CD8-positive, alpha-beta memory T cell (primary cell): ENCODE measurements at regions not wholly inside any gene's neighbourhood (a gene's known extent, or its start where the extent isn't known, plus 50 kb on each side); places are given as distances from the start of the nearest gene placed in this dataset.

Experiments used
- CTCF ChIA-PET: fragments of 350-600 bp; sonication (Branson Sonifier 250); formaldehyde crosslinking; loops from one replicate; lab custom pipeline; 2021; ENCODE audit warnings: antibody characterized with exemption; lab: Charles Lee
- POLR2A ChIA-PET: fragments of 350-600 bp; sonication (Branson Sonifier 250); formaldehyde crosslinking; loops from one replicate; lab custom pipeline; 2021; ENCODE audit warnings: antibody characterized with exemption; lab: Charles Lee
- DNase-seq, 5 donors: peaks; one replicate each; pipeline versions ENCODE4 v3.0.0 to v3.0.0-alpha.2; 2020 to 2022; ENCODE audit warnings: mixed read lengths in 1 of 5
- H3K27ac ChIP-seq: one replicate; pipeline ENCODE4 v1.7.0; 2013; ENCODE audit warnings: low read depth, mild to moderate bottlenecking, low read length, moderate library complexity
- H3K27me3 ChIP-seq: 2 replicates; pipeline ENCODE4 v1.7.0; 2013; ENCODE audit warnings: low read length, mild to moderate bottlenecking; ENCODE audit not compliant: insufficient read depth, poor library complexity, severe bottlenecking
- H3K36me3 ChIP-seq: 2 replicates; pipeline ENCODE4 v1.7.0; 2013; ENCODE audit warnings: mild to moderate bottlenecking, low read length, moderate library complexity; ENCODE audit not compliant: insufficient read depth
- H3K4me1 ChIP-seq: 2 replicates; pipeline ENCODE4 v1.7.0; 2013; ENCODE audit warnings: mild to moderate bottlenecking, low read length, moderate library complexity; ENCODE audit not compliant: insufficient read depth
- H3K4me3 ChIP-seq: 2 replicates; pipeline ENCODE4 v1.7.0; 2013; ENCODE audit warnings: mild to moderate bottlenecking, low read length
- H3K9me3 ChIP-seq: 2 replicates; pipeline ENCODE4 v1.7.0; 2013; ENCODE audit warnings: mild to moderate bottlenecking, low read length
- H3K27ac Mint-ChIP-seq, 8 donors: one replicate each; pipeline ENCODE4 v1.8.0; 2020 to 2021; ENCODE audit warnings: mixed read lengths in 8 of 8, mild to moderate bottlenecking in 6 of 8, inconsistent platforms in 3 of 8, moderate library complexity in 3 of 8
- H3K27me3 Mint-ChIP-seq, 2 donors: one replicate each; pipeline ENCODE4 v1.8.0; 2020 to 2021; ENCODE audit warnings: mixed read lengths in 2 of 2, mild to moderate bottlenecking in 1 of 2, moderate library complexity in 1 of 2
- H3K36me3 Mint-ChIP-seq, 3 donors: one replicate each; pipeline ENCODE4 v1.8.0; 2020 to 2021; ENCODE audit warnings: mixed read lengths in 3 of 3, inconsistent platforms in 1 of 3, mild to moderate bottlenecking in 1 of 3
- H3K4me1 Mint-ChIP-seq, 3 donors: one replicate each; pipeline ENCODE4 v1.8.0; 2020 to 2021; ENCODE audit warnings: mixed read lengths in 3 of 3, inconsistent platforms in 1 of 3, mild to moderate bottlenecking in 1 of 3
- H3K4me3 Mint-ChIP-seq, 7 donors: one replicate each; pipeline ENCODE4 v1.8.0; 2020 to 2021; ENCODE audit warnings: mixed read lengths in 7 of 7, mild to moderate bottlenecking in 6 of 7, moderate library complexity in 4 of 7, inconsistent platforms in 2 of 7
- H3K9me3 Mint-ChIP-seq, 5 donors: one replicate each; pipeline ENCODE4 v1.8.0; 2020 to 2022; ENCODE audit warnings: mixed read lengths in 5 of 5, mild to moderate bottlenecking in 3 of 5, moderate library complexity in 2 of 5, inconsistent platforms in 1 of 5

DNA sequence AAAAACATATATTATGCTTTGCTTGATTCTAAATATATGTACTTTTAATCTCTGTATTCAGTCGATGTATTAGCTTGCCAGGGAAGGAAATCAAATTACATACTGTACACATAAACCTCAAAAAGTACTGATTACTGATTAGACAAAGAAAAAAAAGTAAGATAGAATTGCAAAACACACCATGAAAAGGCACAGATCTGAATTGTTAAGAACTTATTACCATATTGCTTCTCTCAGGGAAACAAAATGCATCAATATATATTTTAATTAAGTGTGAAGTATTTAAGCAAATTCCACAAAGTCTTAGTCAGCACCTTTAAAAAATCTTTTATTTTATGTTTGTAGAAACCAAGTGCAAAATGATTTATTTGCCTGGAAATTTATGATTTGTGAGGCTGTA is 309.3 kb downstream of the RNF144A start:
- H3K4me3 Mint-ChIP-seq, result no peak overlapping the region
- Histone ChIP-seq H3K4me1 (no peaks in the 10 kb centered on the region), H3K27ac (no peak overlapping the region), H3K4me3 (no peak overlapping the region), H3K36me3 (no peaks in the 10 kb centered on the region), H3K27me3 (no peaks in the 10 kb centered on the region), H3K9me3 (no peaks in the 10 kb centered on the region)
- H3K9me3 Mint-ChIP-seq, result peaks cover 0 to 8% (median 7%) of the 10 kb centered on the region in 5 donors
- H3K4me1 Mint-ChIP-seq, result no peaks in the 10 kb centered on the region
- ChIA-PET CTCF (no interaction called here), POLR2A (no interaction called here)
- H3K27ac Mint-ChIP-seq, result no peak overlapping the region
- peaks cover 0 to 11% (median 0%) of the 10 kb centered on the region in 3 donors for H3K36me3 Mint-ChIP-seq
- H3K27me3 Mint-ChIP-seq, result peaks cover 7 to 13% of the 10 kb centered on the region in 2 donors
- no peak for DNase-seq

DNA sequence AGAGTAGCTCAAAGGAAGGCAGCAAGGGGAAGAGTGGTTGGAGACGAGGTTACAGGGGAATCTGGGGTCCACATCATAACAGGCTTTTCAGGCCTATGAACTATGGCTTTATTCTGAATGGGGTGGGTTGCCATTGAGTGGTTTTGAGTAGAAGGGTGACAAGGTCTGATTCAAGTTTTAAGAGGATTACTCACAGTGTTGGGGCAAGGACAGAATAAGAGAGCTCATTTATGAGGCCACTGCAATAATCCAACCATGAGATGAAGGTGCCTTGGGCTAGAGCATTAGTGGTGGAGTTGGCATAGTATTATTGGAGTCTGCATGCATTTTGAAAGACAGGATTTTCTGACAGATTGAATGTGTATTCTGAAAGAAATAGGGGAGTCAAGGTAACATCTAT is 315.9 kb downstream of the RNF144A start:
- ChIA-PET POLR2A (no interaction called here), CTCF (no interaction called here)
- H3K27me3 ChIP-seq, result no peaks in the 10 kb centered on the region
- no peak overlapping the region for H3K4me3 Mint-ChIP-seq
- no peaks in the 10 kb centered on the region for H3K9me3 ChIP-seq
- no peak for DNase-seq
- no peaks in the 10 kb centered on the region for H3K4me1 ChIP-seq
- H3K9me3 Mint-ChIP-seq, result no peaks in the 10 kb centered on the region
- H3K4me3 ChIP-seq, result no peak overlapping the region
- peaks cover 1 to 8% of the 10 kb centered on the region in 2 donors for H3K27me3 Mint-ChIP-seq
- H3K36me3 Mint-ChIP-seq, result peaks cover 0 to 7% (median 0%) of the 10 kb centered on the region in 3 donors
- H3K27ac Mint-ChIP-seq, result no peak overlapping the region
- no peaks in the 10 kb centered on the region for H3K36me3 ChIP-seq
- no peaks in the 10 kb centered on the region for H3K4me1 Mint-ChIP-seq
- no peak overlapping the region for H3K27ac ChIP-seq

DNA sequence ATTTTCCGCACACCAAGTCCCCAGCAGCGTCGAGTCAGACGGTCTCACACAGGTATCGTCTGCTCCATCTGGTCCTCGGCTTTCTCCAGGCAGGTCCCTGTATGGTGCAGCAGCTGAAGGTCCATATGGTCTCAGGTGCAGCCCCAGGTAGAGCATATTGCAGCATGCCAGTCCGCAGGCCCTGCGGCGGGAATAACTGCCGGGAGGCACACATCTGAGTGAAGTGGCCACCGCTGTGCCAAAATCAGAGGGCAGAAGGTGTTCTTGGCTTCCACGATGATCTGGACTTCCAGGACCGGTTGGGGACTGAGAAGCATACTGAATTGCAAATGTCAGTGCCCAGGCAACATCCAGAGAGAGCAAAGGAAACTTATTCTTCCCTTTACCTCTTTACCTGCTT is 320.3 kb downstream of the RNF144A start:
- no peak for DNase-seq
- Histone ChIP-seq H3K4me3 (no peak overlapping the region), H3K4me1 (no peaks in the 10 kb centered on the region), H3K9me3 (no peaks in the 10 kb centered on the region), H3K27me3 (no peaks in the 10 kb centered on the region), H3K36me3 (no peaks in the 10 kb centered on the region), H3K27ac (no peak overlapping the region)
- H3K4me1 Mint-ChIP-seq, result no peaks in the 10 kb centered on the region
- no peak overlapping the region for H3K27ac Mint-ChIP-seq
- no peaks in the 10 kb centered on the region for H3K9me3 Mint-ChIP-seq
- H3K27me3 Mint-ChIP-seq, result peaks cover 0 to 8% of the 10 kb centered on the region in 2 donors
- peaks cover 0 to 7% (median 0%) of the 10 kb centered on the region in 3 donors for H3K36me3 Mint-ChIP-seq
- ChIA-PET CTCF (no interaction called here), POLR2A (no interaction called here)
- no peak overlapping the region for H3K4me3 Mint-ChIP-seq

- ChIA-PET CTCF (no interaction called here), POLR2A (no interaction called here)
- Mint-ChIP-seq H3K27ac (no peak overlapping the region), H3K4me1 (no peaks in the 10 kb centered on the region), H3K27me3 (peaks cover 2 to 4% of the 10 kb centered on the region in 2 donors), H3K9me3 (no peaks in the 10 kb centered on the region), H3K36me3 (peaks cover 0 to 2% (median 0%) of the 10 kb centered on the region in 3 donors), H3K4me3 (peak overlapping the region in 1 of 7 donors; percentile 15)
- no peaks in the 10 kb centered on the region for H3K27me3 ChIP-seq
- H3K9me3 ChIP-seq, result no peaks in the 10 kb centered on the region
- no peaks in the 10 kb centered on the region for H3K36me3 ChIP-seq
- H3K27ac ChIP-seq, result no peak overlapping the region
- H3K4me1 ChIP-seq, result no peaks in the 10 kb centered on the region
- DNase-seq, result no peak
- H3K4me3 ChIP-seq, result no peak overlapping the region
Measured at GRCh38 chr2:7239078-7239477, 321.9 kb downstream of the RNF144A start.

DNA sequence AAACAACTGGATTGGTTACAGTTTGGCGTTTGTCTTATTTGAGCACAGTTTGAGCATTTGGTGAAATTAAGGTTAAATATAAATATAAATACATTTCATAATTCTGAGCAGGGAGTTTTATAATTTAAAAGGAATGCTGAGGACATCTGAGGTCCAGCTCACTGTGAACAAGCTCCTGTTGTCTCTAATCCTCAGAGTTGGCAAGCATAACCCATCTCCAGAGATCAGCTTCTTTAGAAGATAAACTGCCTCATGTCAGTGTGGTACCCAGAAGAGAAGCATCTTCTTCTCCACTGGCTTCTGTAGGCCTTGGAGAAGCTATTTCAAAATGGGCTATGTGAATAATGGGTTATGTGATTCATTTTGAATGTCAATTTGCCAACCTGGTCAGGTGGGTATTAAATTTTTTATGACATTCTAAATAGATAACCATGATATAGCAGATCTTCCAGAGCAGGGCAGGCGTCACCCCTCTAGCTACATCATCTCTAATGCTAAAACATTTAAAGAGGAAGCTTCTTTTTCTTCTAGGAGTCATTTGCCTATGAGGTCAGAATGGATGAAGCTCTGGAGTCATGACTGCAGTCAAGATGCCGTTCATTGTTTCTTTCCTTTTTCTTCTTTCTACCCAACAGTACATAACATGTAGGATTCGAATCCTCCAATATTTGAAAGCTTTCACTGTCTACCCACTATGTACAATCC is 324.0 kb downstream of the RNF144A start:
- Mint-ChIP-seq H3K27ac (no peak overlapping the region), H3K9me3 (no peaks in the 10 kb centered on the region), H3K36me3 (peaks cover 0 to 2% (median 0%) of the 10 kb centered on the region in 3 donors), H3K27me3 (peaks cover 2 to 4% of the 10 kb centered on the region in 2 donors), H3K4me1 (no peaks in the 10 kb centered on the region), H3K4me3 (no peak overlapping the region)
- POLR2A ChIA-PET, result no interaction called here
- CTCF ChIA-PET, result no interaction called here
- H3K4me3 ChIP-seq, result no peak overlapping the region
- DNase-seq, result no peak
- H3K27me3 ChIP-seq, result no peaks in the 10 kb centered on the region
- no peaks in the 10 kb centered on the region for H3K36me3 ChIP-seq
- no peaks in the 10 kb centered on the region for H3K9me3 ChIP-seq
- no peak overlapping the region for H3K27ac ChIP-seq
- H3K4me1 ChIP-seq, result no peaks in the 10 kb centered on the region

DNA sequence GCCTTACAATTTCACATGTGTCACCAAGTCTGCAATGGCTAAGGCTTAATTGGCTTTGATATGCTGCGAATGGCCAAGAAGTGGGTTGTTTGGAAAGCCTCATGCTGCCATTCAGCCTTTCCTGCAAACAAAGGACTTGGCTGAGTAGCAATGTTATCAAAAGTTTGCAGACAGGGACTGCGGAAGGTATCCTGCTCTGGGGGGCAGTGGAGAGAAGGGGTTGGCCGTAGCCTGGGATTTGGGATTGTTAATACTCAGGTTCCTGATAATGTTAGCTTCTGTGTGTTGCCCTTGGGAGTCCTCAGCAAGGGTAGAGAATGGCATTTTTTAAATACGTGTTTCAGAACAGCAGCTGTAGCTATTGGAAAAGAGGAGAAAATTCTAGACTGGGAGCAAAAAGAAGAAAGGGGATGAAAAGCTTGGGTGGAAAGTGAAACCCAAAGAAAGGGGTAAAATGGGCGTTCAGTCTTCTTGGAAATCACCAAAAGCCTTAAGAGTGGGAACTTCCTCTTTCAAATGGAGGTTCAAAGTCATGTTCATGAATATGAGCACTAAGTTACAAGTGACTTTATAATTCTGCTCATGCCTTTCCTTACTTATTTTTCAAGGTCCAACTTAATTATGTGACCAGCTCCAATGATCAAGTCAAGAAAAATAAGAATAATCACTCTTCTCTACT is 325.1 kb downstream of the RNF144A start:
- H3K4me3 ChIP-seq, result no peak overlapping the region
- no peaks in the 10 kb centered on the region for H3K27me3 ChIP-seq
- Mint-ChIP-seq H3K4me1 (no peaks in the 10 kb centered on the region), H3K27ac (no peak overlapping the region), H3K4me3 (no peak overlapping the region), H3K27me3 (peaks cover 4% of the 10 kb centered on the region in 2 donors), H3K9me3 (no peaks in the 10 kb centered on the region), H3K36me3 (peaks cover 0 to 2% (median 0%) of the 10 kb centered on the region in 3 donors)
- no peaks in the 10 kb centered on the region for H3K36me3 ChIP-seq
- H3K4me1 ChIP-seq, result no peaks in the 10 kb centered on the region
- DNase-seq, result no peak
- ChIA-PET POLR2A (no interaction called here), CTCF (no interaction called here)
- H3K27ac ChIP-seq, result no peak overlapping the region
- no peaks in the 10 kb centered on the region for H3K9me3 ChIP-seq

- Histone ChIP-seq H3K27me3 (no peaks in the 10 kb centered on the region), H3K9me3 (no peaks in the 10 kb centered on the region), H3K27ac (no peak overlapping the region), H3K36me3 (no peaks in the 10 kb centered on the region), H3K4me1 (no peaks in the 10 kb centered on the region), H3K4me3 (no peak overlapping the region)
- H3K9me3 Mint-ChIP-seq, result no peaks in the 10 kb centered on the region
- ChIA-PET POLR2A (no interaction called here), CTCF (no interaction called here)
- H3K36me3 Mint-ChIP-seq, result peaks cover 0 to 2% (median 0%) of the 10 kb centered on the region in 3 donors
- no peak overlapping the region for H3K27ac Mint-ChIP-seq
- H3K27me3 Mint-ChIP-seq, result peaks cover 4% of the 10 kb centered on the region in 2 donors
- no peak for DNase-seq
- no peaks in the 10 kb centered on the region for H3K4me1 Mint-ChIP-seq
- no peak overlapping the region for H3K4me3 Mint-ChIP-seq
Measured at GRCh38 chr2:7243276-7243675, 326.1 kb downstream of the RNF144A start.

DNA sequence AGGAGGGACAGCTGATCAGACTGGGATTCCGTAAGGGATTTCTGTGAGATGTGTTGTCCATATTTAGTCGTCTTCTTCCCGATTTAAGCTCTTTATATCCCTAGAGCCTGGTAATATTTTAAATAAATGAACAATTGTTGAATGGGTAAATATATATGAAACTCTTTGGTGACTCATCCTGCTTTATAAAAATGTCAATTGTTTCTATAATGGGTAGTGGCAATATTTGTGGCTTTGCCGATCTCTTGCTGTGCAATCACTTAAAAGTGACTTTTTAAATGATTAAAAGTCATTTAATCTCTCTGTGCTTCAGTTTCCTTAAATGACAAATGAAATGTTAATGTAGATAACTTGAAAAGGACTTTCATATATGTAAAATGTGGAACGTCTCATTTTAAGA is 339.2 kb downstream of the RNF144A start:
- CTCF ChIA-PET, result no interaction called here
- H3K36me3 Mint-ChIP-seq, result no peaks in the 10 kb centered on the region
- DNase-seq, result no peak
- no peaks in the 10 kb centered on the region for H3K27me3 ChIP-seq
- POLR2A ChIA-PET, result no interaction called here
- H3K27ac Mint-ChIP-seq, result no peak overlapping the region
- no peaks in the 10 kb centered on the region for H3K9me3 Mint-ChIP-seq
- no peaks in the 10 kb centered on the region for H3K36me3 ChIP-seq
- no peak overlapping the region for H3K27ac ChIP-seq
- no peaks in the 10 kb centered on the region for H3K9me3 ChIP-seq
- no peaks in the 10 kb centered on the region for H3K4me1 ChIP-seq
- no peaks in the 10 kb centered on the region for H3K4me1 Mint-ChIP-seq
- H3K27me3 Mint-ChIP-seq, result peaks cover 0 to 5% of the 10 kb centered on the region in 2 donors
- no peak overlapping the region for H3K4me3 ChIP-seq
- no peak overlapping the region for H3K4me3 Mint-ChIP-seq
